GM19452 (cell line): ENCODE measurements at regions not wholly inside any gene's neighbourhood (a gene's known extent, or its start where the extent isn't known, plus 50 kb on each side); places are given as distances from the start of the nearest gene placed in this dataset.

Source experiments
- ATAC-seq: cut with Tn5 transposase; IDR thresholded peaks from one replicate; pipeline ENCODE4 v1.9.1; 2021; ENCODE audit not compliant: unreplicated experiment

- ATAC-seq, result no peak
Measured at GRCh38 chr11:130582981-130583380, 134.5 kb downstream of the ADAMTS15 start.

- ATAC-seq, result no peak
Measured at GRCh38 chr11:130583801-130584211, 135.4 kb downstream of the ADAMTS15 start.

DNA sequence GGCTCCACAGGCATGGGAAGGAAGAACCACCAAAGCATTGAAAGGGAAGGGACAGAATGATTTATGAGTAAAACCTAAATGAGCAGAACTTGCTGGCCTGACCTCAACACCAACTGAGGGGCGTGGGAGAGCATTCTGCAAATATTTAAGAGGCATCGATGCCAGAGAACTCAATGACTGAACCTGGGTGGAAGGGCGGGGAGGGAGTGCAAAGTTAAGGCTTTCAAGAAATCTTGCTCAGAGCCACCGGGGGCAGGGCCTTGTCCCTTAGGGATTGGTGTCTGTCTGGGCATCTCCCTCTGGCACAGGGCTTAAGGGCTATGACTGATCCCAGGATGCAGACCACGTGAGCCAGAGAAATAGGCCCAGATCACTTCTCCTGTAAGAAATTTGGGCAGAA is 137.1 kb downstream of the ADAMTS15 start:
- ATAC-seq, result no peak

DNA sequence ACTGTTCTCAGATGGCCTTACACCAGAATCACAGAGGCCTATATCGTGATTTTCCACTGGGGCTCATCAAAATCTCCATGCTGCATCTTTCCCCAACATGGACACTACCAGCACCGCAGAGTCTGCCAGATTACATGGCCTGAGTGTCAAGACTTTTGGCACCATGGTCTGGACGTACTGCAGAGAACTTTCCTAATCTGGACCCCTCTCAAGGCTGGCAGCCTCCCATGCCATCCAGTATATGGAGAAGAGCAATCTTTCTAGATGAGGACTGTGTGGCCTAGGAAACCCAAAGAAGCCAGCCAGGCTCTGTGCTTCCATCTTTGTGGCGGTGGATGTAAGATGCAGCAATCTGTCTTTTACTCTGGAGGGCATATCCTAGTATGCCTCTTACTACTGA is 139.2 kb downstream of the ADAMTS15 start:
- ATAC-seq, result no peak

DNA sequence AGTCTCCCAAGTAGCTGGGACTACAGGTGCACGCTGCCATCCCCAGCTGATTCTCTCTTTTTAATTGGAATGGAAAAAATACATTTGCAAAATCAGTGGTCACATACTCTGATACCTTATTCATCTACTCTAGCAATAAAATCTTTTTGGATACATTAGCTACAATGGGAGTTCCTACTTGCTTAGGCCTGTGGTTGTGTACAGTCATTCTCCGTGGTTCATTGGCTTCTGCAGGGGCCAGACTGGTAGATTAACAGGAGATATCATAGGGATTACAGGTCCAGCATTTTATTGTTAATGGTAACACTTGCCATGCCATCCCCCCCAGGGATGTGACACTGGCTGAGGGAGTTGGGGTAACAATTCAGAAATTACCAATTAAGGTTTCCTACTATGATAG is 140.0 kb downstream of the ADAMTS15 start:
- no peak for ATAC-seq

DNA sequence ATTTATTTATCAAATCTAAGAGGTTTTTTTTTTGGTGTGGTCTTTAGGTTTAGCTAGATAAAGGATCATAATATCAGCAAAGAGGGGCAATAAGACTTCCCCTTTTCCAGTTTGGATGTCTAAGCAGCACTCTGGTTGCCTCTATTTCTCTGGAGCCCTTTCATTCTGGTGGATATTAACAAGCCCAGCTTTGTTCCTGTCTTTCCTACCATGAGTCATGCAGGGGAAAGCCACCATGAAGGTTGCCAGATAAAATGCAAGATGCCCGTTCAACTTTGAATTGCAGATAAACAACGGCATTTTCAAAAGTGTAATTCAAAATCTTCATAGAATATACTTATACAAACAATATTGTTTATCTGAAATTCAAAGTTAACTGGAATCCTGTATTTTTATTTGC is 143.6 kb downstream of the ADAMTS15 start:
- ATAC-seq, result no peak

- ATAC-seq, result no peak
Measured at GRCh38 chr11:130593064-130593463, 144.6 kb downstream of the ADAMTS15 start.

DNA sequence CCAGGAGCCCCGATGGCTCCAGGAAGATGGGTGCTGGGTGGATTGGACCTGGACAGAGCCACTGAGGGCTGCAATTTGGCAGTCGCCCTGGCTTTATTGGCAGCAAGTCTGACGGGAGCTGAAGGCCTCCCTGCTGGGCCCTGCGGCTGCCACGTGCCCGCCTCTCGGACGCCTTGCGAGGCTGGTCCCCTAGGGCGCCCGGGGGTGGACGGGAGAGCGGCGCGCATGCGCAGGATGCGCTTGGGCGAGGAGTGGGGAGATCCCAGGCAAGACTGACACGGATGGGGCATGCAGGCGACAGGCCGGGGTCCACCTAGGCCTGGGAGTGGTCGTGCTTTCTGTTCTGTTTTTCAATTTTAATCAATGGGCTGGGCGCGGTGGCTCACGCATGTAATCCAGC is 150.0 kb downstream of the ADAMTS15 start:
- no peak for ATAC-seq

- no peak for ATAC-seq
Measured at GRCh38 chr11:130599073-130599654, 150.7 kb downstream of the ADAMTS15 start.

GRCh38 chr11:130600139-130600538 is 151.7 kb downstream of the ADAMTS15 start:
- no peak for ATAC-seq

- ATAC-seq, result no peak
Measured at GRCh38 chr11:130600616-130601015, 152.2 kb downstream of the ADAMTS15 start.

- ATAC-seq, result no peak
Measured at GRCh38 chr11:130601141-130601540, 152.7 kb downstream of the ADAMTS15 start.

DNA sequence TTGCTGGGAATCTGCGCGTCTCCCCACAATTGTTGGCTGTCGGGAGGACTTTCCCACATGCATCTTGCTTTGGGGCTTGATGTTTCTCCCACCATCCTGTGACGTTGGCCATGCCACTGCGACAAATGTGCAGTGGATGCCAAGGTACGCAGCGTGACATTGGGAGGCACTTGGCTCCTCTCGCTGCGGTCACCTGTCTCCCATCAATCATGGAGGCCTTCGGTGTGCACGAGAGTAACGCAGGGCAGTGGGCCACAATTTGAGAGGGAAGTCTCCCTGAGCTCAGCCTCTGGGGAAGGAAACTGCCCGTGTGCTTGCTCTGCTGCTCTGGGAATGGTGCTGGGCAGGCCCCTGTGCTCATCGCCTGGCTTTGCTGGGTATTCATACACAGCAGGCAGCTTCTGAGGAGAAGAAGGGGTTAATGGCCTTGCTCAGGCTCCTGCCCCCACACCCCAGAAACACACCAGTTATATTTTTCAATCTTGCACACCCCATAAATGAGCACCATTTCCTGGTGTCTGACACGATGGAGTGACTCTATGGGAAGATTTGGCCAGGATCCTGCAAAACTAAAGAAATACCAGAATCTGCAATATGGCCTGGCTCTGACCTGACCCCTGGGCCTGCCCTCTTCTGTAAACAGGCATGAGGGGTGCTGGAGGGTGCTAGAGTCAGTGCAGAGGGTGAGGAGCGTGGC is 153.5 kb downstream of the ADAMTS15 start:
- no peak for ATAC-seq

GRCh38 chr11:130602641-130603334 is 154.3 kb downstream of the ADAMTS15 start:
- no peak for ATAC-seq

GRCh38 chr11:130603335-130603906 is 155.0 kb downstream of the ADAMTS15 start:
- no peak for ATAC-seq

- ATAC-seq, result no peak
Measured at GRCh38 chr11:130604606-130605005, 156.2 kb downstream of the ADAMTS15 start.

GRCh38 chr11:130606178-130606577 is 157.7 kb downstream of the ADAMTS15 start:
- ATAC-seq, result no peak

DNA sequence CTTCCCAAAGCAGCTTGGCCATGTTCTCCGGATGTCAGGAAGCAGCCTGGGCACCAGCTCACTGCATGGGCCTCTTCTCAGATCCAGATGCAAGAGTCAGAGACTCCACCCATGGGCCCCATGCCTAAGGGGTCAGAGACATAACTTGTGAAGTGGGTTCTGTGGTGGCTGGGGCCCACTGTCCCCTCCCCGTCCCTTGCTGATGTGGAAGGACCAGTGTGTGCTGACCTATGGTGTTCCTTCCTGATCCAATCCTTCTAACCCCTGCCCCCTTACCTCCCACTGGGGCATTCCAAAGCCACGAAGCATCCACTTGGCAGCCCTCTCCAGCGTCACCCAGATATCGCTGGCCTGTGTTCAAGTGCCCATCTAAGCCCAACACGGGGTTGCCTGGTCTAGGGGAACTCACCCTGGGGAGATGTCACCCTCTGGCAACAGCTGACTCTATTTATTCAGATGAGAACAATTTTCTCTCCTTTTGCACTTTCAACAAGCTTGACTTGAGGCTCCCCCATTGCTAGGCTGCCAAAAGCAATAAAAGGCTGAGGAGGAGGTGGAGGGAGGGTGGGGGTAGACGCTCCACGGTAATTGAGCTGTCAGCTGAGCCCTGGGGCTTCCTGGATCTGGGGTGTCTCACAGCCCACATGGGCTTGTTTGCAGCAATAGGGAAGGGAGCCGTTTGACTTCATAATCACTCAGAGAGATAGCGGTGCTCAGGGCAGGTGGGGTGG is 158.5 kb downstream of the ADAMTS15 start:
- ATAC-seq, result no peak

DNA sequence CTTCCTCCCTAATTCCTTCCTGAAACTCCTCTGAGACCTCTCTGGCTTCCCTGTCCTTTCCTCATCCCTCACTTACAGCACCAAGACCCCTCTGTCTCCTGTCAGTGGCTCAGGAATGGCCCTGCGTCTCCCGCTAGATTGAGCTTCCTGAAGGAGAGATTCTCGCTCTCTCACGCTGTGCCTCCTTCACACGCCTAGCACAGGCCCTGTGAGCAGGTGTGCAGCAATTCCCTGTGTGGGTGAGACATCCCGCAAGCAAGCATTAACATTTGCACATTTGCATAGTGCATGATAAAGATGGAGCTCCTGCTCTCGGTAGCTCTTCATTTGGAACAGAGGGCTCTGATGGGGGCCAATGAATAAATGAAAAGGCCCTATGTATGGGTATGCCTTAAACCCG is 159.8 kb downstream of the ADAMTS15 start:
- ATAC-seq, result no peak

GRCh38 chr11:130609121-130610035 is 160.9 kb downstream of the ADAMTS15 start:
- no peak for ATAC-seq
